Fibroblast of lung (primary cell): ENCODE measurements at regions not wholly inside any gene's neighbourhood (a gene's known extent, or its start where the extent isn't known, plus 50 kb on each side); places are given as distances from the start of the nearest gene placed in this dataset.

Experiments
- CTCF ChIP-seq, 2 donors: IDR thresholded peaks in 1 of 2; conservative IDR thresholded peaks in 1 of 2; 1 replicate in 1 of 2; 2 replicates in 1 of 2; pipeline ENCODE4 v1.5.1; 2011 to 2012; ENCODE audit warnings: low read length in 2 of 2, control low read depth in 1 of 2, inconsistent platforms in 1 of 2, low read depth in 1 of 2, mild to moderate bottlenecking in 1 of 2
- EZH2 ChIP-seq: IDR thresholded peaks from 2 replicates; pipeline ENCODE4 v1.5.1; 2012; ENCODE audit warnings: low read length, control low read depth, mild to moderate bottlenecking; ENCODE audit errors: missing control alignments

GRCh38 chr10:34905200-34905927, 90.3 kb upstream of the PARD3 start:
- no peak for TF ChIP-seq CTCF (conservative IDR thresholded peaks at IDR 0.05 in 1 of 2, IDR thresholded peaks at IDR 0.05 in 1 of 2; ENCODE audit: low read depth in 1 of 2, low read length in 2 of 2)
- TF ChIP-seq EZH2: no peak
